DMS114 treated with DMSO at 0.1 percent for 48 hours (cell line): ENCODE measurements at regions not wholly inside any gene's neighbourhood (a gene's known extent, or its start where the extent isn't known, plus 50 kb on each side); places are given as distances from the start of the nearest gene placed in this dataset.
A peak's percentile ranks its signal among the peaks of the same experiment; 100 is the strongest.

ENCODE experiments used
- DNase-seq: peaks from one replicate; lab custom pipeline; 2025; ENCODE audit not compliant: unreplicated experiment; lab: John Stamatoyannopoulos, UW

- DNase-seq, result no peak
Measured at GRCh38 chr1:98482611-98483010, 178.9 kb upstream of the SNX7 start.

- no peak for DNase-seq
Measured at GRCh38 chr1:98480271-98480670, 181.2 kb upstream of the SNX7 start.

- no peak for DNase-seq
Measured at GRCh38 chr1:98478121-98478520, 183.4 kb upstream of the SNX7 start.

GRCh38 chr1:98472878-98473277, 188.6 kb upstream of the SNX7 start:
- DNase-seq, result no peak

- no peak for DNase-seq
Measured at GRCh38 chr1:98471633-98472032, 189.9 kb upstream of the SNX7 start.

- DNase-seq, result peak; percentile 8
Measured at GRCh38 chr1:98468111-98468717, 193.3 kb upstream of the SNX7 start.

- DNase-seq, result no peak
Measured at GRCh38 chr1:98467586-98467985, 193.9 kb upstream of the SNX7 start.

GRCh38 chr1:98467122-98467521, 194.4 kb upstream of the SNX7 start:
- no peak for DNase-seq

- DNase-seq, result no peak
Measured at GRCh38 chr1:98461873-98462385, 199.6 kb upstream of the SNX7 start.

- DNase-seq, result no peak
Measured at GRCh38 chr1:98460136-98460535, 201.4 kb upstream of the SNX7 start.

- no peak for DNase-seq
Measured at GRCh38 chr1:98459486-98459870, 202.0 kb upstream of the SNX7 start.

GRCh38 chr1:98458511-98459485, 202.7 kb upstream of the SNX7 start:
- DNase-seq, result no peak

GRCh38 chr1:98457248-98457647, 204.3 kb upstream of the SNX7 start:
- no peak for DNase-seq

- DNase-seq, result no peak
Measured at GRCh38 chr1:98454666-98455065, 206.9 kb upstream of the SNX7 start.

GRCh38 chr1:98453066-98453465, 208.5 kb upstream of the SNX7 start:
- no peak for DNase-seq

- DNase-seq, result no peak
Measured at GRCh38 chr1:98452162-98452561, 209.4 kb upstream of the SNX7 start.

GRCh38 chr1:98441281-98441680, 220.2 kb upstream of the SNX7 start:
- DNase-seq, result no peak

- DNase-seq, result no peak
Measured at GRCh38 chr1:98439471-98439870, 222.1 kb upstream of the SNX7 start.

GRCh38 chr1:98437540-98437939, 224.0 kb upstream of the SNX7 start:
- no peak for DNase-seq

- no peak for DNase-seq
Measured at GRCh38 chr1:98437011-98437410, 224.5 kb upstream of the SNX7 start.

GRCh38 chr1:98429965-98430443, 231.5 kb upstream of the SNX7 start:
- no peak for DNase-seq

GRCh38 chr1:98428864-98429263, 232.7 kb upstream of the SNX7 start:
- DNase-seq, result no peak
